Gastrocnemius medialis (tissue), 4 donors: ENCODE measurements at regions not wholly inside any gene's neighbourhood (a gene's known extent, or its start where the extent isn't known, plus 50 kb on each side); places are given as distances from the start of the nearest gene placed in this dataset.
"Not testable (repeated sequence)": the region's sequence is repeated elsewhere in the genome, so short reads cannot be mapped to it uniquely, and the experiment has no call there.

Experiments used
- ATAC-seq, 2 donors: fragments of 150-250 bp; one replicate each; pipeline ENCODE4 v1.9.1; 2016
- DNase-seq, 2 donors: peaks; one replicate each; pipeline ENCODE4 v3.0.0-alpha.2; 2019
- H3K27ac ChIP-seq, 4 donors: fragments of 200-600 bp; sonication (generic); 1 replicate in 1 of 4; 2 replicates in 3 of 4; pipeline ENCODE4 v1.5.1; 2016 to 2018; ENCODE audit warnings: mild to moderate bottlenecking in 2 of 4, moderate library complexity in 1 of 4
- H3K27me3 ChIP-seq, 3 donors: fragments of 200-600 bp; sonication (generic) in 2 of 3; 1 replicate in 1 of 3; 2 replicates in 2 of 3; pipeline versions ENCODE4 v1.5.1 to v1.6.0; 2016 to 2019; ENCODE audit warnings: mild to moderate bottlenecking in 1 of 3, moderate library complexity in 1 of 3
- H3K36me3 ChIP-seq, 2 donors: fragments of 200-600 bp; sonication (generic) in 1 of 2; one replicate each; pipeline ENCODE4 v1.5.1; 2017 to 2018
- H3K4me1 ChIP-seq, 2 donors: fragments of 200-600 bp; sonication (generic) in 1 of 2; one replicate each; pipeline ENCODE4 v1.5.1; 2016 to 2017; ENCODE audit warnings: mild to moderate bottlenecking in 2 of 2
- H3K4me3 ChIP-seq, 4 donors: fragments of 200-600 bp; sonication (generic) in 3 of 4; 1 replicate in 1 of 4; 2 replicates in 3 of 4; pipeline ENCODE4 v1.5.1; 2016 to 2019; ENCODE audit warnings: mild to moderate bottlenecking in 2 of 4
- H3K9me3 ChIP-seq, 3 donors: fragments of 200-600 bp; sonication (generic) in 2 of 3; 1 replicate in 1 of 3; 2 replicates in 2 of 3; pipeline ENCODE4 v1.5.1; 2016 to 2019
- POLR2A ChIP-seq, 2 donors: fragments of 450-650 bp; IDR thresholded peaks; one replicate each; pipeline ENCODE4 v1.6.1; 2017; ENCODE audit warnings: antibody characterized with exemption in 2 of 2, mild to moderate bottlenecking in 2 of 2, moderate library complexity in 2 of 2
- in situ Hi-C, 4 donors: fragments of 200-750 bp; cut with MboI; loops; one replicate each; pipeline versions ENCODE4 v1.15.0 to v1.8.0; 2017; ENCODE audit warnings: low sequenced_read_pairs in 4 of 4
- intact Hi-C: fragments of 100-400 bp; cut with DNase I; formaldehyde crosslinking; loops from one replicate; pipeline ENCODE4 v1.15.1; 2023; ENCODE audit warnings: low total_unique reads
- TF ChIP-seq, protein P1 (sequence below), 5 experiments: fragments of 450-650 bp in 3 of 5; fragments of 200-600 bp in 2 of 5; sonication (generic) in 2 of 5; IDR thresholded peaks in 4 of 5; conservative IDR thresholded peaks in 1 of 5; 1 replicate in 4 of 5; 2 replicates in 1 of 5; pipeline ENCODE4 v1.5.1; 2016 to 2019; ENCODE audit warnings: antibody characterized with exemption in 5 of 5, mild to moderate bottlenecking in 3 of 5, moderate library complexity in 3 of 5

DNA sequence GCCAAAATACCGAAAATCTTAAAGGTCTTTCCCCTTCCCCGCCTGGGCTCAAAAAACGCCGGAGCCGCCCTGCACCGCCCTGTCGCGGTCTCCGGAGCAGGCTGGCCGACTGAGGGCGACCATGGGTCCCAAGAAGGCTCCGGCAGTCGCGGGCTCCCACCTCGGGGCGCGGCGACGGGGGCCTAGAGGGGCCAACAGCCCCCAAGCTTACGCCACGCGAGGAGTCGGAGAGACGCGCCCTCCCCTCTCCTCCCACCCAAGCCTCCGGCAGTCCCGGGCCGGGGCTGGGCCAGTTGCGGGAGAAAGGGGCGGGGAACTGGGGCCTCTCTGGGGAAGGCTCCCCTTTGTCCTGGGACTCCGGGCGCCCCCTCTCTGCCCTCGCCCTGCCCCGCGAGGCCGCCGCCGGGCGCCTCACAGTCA lies 69.2 kb downstream of the GOLGA8B start:
- H3K36me3 ChIP-seq = no peaks in the 10 kb centered on the region
- TF ChIP-seq, protein P1, sequence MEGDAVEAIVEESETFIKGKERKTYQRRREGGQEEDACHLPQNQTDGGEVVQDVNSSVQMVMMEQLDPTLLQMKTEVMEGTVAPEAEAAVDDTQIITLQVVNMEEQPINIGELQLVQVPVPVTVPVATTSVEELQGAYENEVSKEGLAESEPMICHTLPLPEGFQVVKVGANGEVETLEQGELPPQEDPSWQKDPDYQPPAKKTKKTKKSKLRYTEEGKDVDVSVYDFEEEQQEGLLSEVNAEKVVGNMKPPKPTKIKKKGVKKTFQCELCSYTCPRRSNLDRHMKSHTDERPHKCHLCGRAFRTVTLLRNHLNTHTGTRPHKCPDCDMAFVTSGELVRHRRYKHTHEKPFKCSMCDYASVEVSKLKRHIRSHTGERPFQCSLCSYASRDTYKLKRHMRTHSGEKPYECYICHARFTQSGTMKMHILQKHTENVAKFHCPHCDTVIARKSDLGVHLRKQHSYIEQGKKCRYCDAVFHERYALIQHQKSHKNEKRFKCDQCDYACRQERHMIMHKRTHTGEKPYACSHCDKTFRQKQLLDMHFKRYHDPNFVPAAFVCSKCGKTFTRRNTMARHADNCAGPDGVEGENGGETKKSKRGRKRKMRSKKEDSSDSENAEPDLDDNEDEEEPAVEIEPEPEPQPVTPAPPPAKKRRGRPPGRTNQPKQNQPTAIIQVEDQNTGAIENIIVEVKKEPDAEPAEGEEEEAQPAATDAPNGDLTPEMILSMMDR (IDR thresholded peaks at IDR 0.05 in 4 of 5, conservative IDR thresholded peaks at IDR 0.05 in 1 of 5) = no peak
- TF ChIP-seq POLR2A (IDR thresholded peaks at IDR 0.05) = no peak
- no peaks in the 10 kb centered on the region for H3K9me3 ChIP-seq
- H3K4me3 ChIP-seq = peak overlapping the region; percentile 71 to 83 (median 78)
- H3K27ac ChIP-seq = peak overlapping the region; percentile 62 to 79 (median 72)
- no peaks in the 10 kb centered on the region for H3K4me1 ChIP-seq
- intact Hi-C loops = no loop called here
- H3K27me3 ChIP-seq = no peaks in the 10 kb centered on the region
- DNase-seq (peak in 1 of 2 donors; percentile 17), ATAC-seq (peak; percentile 71)
- in situ Hi-C loops = loop anchor here in 1 of 4 donors (10.0 kb wide), 1 partner anchor 71 kb away; the partner anchor contains the start of gene GOLGA8B

DNA sequence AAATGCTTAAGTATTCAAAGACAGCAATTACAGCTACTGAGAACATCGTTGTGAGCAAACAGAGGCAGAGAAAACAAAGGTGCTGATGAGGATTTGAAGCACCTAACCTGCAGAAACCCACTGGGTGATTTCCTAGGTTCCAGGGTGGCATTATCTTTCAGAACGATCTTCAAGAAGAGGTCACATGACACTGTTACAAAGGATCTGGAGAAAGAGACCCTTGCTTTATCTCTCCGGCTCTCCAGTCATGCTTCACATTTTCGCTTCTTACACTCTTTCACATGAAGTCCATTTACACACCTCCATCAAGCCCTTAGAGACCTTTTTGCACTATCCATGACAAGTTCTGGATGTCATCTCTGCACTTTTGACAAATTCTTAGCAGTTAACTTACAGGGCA lies 70.8 kb downstream of the GOLGA8B start:
- TF ChIP-seq, protein P1 (IDR thresholded peaks at IDR 0.05 in 4 of 5, conservative IDR thresholded peaks at IDR 0.05 in 1 of 5) = no peak
- TF ChIP-seq POLR2A (IDR thresholded peaks at IDR 0.05) = no peak
- no peaks in the 10 kb centered on the region for H3K36me3 ChIP-seq
- no peaks in the 10 kb centered on the region for H3K27me3 ChIP-seq
- no peaks in the 10 kb centered on the region for H3K4me1 ChIP-seq
- ATAC-seq (no peak), DNase-seq (no peak)
- no peak overlapping the region for H3K4me3 ChIP-seq
- H3K27ac ChIP-seq = no peak overlapping the region
- H3K9me3 ChIP-seq = no peaks in the 10 kb centered on the region
- in situ Hi-C loops = loop anchor here in 1 of 4 donors (10.0 kb wide), 1 partner anchor 72 kb away; the partner anchor contains the start of gene GOLGA8B
- intact Hi-C loops = no loop called here

DNA sequence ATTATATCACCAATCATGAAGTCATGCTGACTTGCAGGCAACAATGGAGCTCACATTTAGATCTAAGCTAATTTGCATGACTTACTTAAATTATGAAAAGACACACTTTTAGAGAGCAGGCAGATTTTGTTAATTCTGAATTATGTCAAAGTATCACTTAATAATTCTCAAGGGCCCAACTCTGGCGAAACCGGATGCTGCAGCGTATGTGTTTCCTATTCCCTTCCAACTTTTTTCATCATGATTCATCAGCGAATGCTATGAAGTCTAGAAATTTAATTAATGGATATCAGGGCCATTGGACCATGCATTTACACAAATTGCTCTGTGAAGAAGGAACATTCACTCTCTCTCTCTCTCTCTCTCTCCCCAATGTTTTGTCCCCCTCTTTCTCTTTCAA lies 63.5 kb upstream of the GOLGA8A start:
- in situ Hi-C loops = no loop called here

DNA sequence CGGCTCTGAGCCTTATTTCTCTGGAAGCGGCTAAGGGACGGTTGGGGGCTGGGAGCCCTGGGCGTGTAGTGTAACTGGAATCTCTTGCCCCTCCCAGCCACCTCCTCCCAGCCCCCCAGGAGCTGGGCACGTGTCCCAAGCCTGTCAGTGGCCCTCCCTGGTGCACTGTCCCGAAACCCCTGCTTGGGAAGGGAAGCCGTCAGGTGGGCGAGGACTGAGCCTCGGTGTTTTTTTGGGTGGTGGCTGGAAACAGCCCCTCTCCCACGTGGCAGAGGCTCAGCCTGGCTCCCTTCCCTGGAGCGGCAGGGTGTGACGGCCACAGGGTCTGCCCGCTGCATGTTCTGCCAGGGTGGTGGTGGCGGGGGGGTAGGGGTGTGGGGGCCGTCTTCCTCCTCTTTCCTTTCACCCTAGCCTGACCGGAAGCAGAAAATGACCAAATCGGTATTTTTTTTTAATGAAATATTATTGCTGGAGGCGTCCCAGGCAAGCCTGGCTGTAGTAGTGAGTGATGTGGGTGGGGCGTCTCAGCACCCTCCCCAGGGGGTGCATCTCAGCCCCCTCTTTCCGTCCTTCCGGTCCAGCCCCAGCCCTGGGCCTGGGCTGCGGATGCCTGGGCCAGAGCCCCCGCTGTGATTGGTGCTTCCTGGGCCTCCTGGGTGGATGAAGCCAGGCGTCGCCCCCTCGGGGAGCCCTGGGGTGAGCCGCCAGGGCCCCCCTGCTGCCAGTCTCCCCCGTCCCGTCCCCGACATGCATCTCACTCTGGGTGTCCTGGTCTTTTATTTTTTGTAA lies 58.8 kb upstream of the GOLGA8A start:
- H3K4me3 ChIP-seq = no peak overlapping the region
- TF ChIP-seq, protein P1 (IDR thresholded peaks at IDR 0.05 in 4 of 5, conservative IDR thresholded peaks at IDR 0.05 in 1 of 5) = no peak
- TF ChIP-seq POLR2A (IDR thresholded peaks at IDR 0.05) = no peak
- in situ Hi-C loops = no loop called here
- no peaks in the 10 kb centered on the region for H3K36me3 ChIP-seq
- intact Hi-C loops = no loop called here
- DNase-seq = no peak
- ATAC-seq = no peak
- H3K4me1 ChIP-seq = peaks cover 0 to 3% of the 10 kb centered on the region in 2 donors
- H3K27ac ChIP-seq = no peak overlapping the region
- H3K27me3 ChIP-seq = peaks cover 17 to 64% (median 63%) of the 10 kb centered on the region in 3 donors
- H3K9me3 ChIP-seq = peaks cover 0 to 1% (median 0%) of the 10 kb centered on the region in 3 donors

More for the DNA sequence above, 63.5 kb upstream of the GOLGA8A start:
- H3K4me1 ChIP-seq = peaks cover 0 to 3% of the 10 kb centered on the region in 2 donors
- H3K4me3 ChIP-seq = no peak overlapping the region
- ATAC-seq (no peak), DNase-seq (no peak)
- TF ChIP-seq, protein P1 (IDR thresholded peaks at IDR 0.05 in 4 of 5, conservative IDR thresholded peaks at IDR 0.05 in 1 of 5) = no peak
- TF ChIP-seq POLR2A (IDR thresholded peaks at IDR 0.05) = no peak
- intact Hi-C loops = no loop called here
- peaks cover 7 to 32% (median 29%) of the 10 kb centered on the region in 3 donors for H3K27me3 ChIP-seq
- H3K36me3 ChIP-seq = no peaks in the 10 kb centered on the region
- no peaks in the 10 kb centered on the region for H3K9me3 ChIP-seq
- H3K27ac ChIP-seq = no peak overlapping the region

DNA sequence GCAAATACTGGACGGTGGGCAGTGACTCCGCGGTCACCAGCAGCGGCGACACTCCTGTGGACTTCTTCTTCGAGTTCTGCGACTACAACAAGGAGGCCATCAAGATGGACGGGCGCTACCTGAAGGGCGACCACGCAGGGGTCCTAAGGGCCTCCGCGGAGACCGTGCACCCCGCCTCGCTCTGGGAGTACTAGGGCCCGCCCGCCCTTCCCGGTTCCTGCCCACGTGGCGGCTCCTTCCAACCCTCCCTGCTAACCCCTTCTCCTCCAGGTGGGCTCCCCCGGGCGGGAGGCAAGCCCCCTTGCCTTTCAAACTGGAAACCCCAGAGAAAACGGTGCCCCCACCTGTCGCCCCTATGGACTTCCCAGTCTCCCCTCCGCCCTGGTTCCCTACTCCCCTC lies 58.1 kb upstream of the GOLGA8A start:
- in situ Hi-C loops, ATAC-seq, H3K4me3 ChIP-seq, H3K4me1 ChIP-seq, intact Hi-C loops, H3K36me3 ChIP-seq, H3K27ac ChIP-seq, DNase-seq, H3K9me3 ChIP-seq: not testable (repeated sequence)
- peaks cover 17 to 71% (median 63%) of the 10 kb centered on the region in 3 donors for H3K27me3 ChIP-seq
